NCI-H446 treated with DMSO at 0.1 percent for 48 hours (cell line): ENCODE measurements at regions not wholly inside any gene's neighbourhood (a gene's known extent, or its start where the extent isn't known, plus 50 kb on each side); places are given as distances from the start of the nearest gene placed in this dataset.
A peak's percentile ranks its signal among the peaks of the same experiment; 100 is the strongest.

Source experiments
- DNase-seq: peaks from one replicate; lab custom pipeline; 2025; lab: John Stamatoyannopoulos, UW

DNA sequence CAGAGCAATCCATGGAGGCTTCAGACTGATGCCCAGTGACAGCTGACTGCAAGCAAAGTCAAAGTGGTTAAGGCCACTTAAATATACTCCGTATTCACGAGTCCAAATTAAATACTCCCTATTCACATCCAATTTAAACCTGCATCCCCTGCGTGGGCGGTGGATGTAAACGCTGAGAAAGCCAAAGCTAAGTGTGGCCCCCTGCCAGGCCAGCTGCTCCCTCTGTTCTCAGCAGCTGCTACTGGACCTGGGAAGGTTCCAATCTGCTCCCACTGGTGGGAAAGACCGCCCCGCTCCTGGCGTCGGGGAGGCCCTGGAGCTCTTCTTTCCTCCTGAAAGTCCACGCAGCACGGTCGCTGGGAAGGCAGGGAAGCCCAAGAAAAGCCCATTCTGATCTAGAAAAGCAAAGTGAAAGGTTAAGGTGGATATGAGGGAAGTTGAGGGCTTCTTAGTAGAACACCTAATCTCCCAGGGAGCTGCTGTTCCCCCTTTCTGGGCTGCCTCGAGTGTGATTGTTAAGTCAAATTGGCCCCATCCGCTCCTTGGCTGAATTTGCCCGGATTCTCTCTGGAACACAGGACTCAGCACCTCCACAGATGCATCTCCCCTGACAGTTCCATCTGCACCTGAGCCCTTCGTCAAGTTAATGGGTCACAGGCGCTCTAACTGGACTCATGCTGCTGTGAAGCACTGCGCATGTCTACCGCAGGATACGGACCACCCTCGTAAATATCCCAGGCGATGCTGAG lies 205.5 kb downstream of the USP12 start:
- DNase-seq = peak; percentile 77

DNA sequence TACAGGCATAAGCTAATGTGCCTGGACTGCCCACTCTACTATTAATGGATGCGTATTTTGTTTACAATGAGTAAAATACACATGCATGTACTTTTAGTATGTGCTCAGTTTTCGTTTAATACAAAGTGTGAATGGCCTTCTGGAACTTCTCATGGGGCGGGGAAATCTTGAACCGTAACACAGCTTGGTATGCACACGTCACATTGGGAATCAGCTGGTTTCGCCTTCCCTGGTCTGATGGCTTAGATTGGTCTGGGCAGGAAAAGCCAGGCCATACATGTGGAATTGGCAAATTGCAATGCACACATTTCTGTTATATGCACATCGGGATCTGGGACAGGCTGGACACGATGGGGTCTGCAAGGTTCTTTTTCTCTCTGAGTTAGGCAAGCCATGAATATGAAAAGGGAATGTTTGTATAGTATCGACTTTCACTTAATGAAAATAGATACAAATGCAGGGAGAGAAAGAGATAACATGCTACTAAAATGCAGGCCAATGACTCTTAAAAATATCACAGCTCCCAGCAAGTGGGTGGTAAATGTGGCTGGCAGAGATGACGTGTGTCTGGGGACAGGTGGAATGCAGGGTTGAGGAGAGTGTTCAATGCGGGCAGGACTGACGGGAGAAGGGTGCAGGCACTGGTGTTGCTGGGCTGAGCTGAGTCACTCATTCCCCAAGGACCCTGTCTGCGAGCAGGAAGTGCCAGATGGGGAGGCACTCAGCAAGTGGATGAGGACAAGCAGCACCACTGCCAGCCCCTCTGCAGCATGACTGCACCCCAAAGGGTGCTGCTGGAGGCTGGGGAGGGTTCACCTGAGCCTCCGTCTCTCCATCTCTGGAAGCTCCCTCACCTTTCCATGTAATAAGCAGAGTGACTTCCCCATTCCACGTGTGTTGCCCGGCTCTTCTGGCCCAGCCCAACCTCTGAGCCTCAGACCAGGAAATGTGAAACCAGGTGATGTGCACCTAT lies 204.0 kb upstream of the GPR12 start:
- peak; percentile 1 for DNase-seq

DNA sequence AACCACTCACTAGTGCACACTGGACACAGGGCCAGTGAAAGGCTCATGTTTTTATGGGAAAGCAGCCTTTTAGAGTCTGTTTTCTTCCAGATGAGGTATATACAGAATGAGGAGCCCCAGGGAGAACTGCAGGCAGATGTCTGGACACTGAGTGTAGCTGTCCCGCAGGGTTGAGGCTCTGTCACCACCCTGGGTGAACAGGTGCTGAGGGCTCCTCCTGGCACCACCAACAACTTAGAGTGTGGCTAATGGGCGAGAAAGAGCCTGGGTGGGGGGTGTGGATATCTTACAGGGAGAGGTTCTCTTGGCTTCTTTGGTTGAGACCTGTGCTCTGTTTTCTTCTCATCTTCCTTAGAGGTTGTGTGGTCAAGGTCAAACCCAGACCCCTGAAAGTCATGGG lies 202.1 kb upstream of the GPR12 start:
- no peak for DNase-seq

DNA sequence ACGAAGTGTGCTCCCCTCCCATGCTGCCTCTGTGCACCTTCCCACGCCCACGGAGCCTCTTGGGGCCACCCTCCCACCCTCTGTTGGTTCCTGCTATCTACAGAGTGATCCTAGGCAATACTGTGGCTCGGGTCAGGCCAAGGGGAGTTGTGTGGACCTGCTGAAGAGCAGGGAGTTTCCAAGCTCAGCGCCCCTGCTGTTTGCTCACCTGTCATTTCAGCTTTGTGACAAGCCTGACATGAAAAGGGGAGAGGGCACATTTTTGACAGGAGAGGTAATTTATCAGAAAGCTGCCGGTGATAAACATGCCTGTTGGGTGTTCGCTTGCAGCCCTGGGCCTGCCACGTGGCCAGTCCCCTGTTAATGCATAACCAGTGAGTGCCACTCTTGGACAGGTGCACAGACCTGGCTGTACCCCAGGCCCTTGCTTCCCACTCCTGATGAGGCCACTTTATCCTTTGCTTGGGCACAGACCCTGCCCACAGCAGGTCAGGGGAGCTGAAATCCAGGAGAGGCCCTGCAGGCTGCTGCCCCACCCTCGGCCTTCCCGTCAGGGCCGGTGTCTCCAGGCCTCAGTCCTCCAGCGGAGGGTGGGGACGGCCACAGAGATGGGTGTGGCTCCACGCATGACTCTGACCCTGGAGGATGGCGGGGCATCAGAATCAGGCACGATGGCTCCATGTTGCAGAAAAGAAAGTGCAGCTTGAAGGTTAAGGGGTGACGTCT lies 201.5 kb upstream of the GPR12 start:
- no peak for DNase-seq

DNA sequence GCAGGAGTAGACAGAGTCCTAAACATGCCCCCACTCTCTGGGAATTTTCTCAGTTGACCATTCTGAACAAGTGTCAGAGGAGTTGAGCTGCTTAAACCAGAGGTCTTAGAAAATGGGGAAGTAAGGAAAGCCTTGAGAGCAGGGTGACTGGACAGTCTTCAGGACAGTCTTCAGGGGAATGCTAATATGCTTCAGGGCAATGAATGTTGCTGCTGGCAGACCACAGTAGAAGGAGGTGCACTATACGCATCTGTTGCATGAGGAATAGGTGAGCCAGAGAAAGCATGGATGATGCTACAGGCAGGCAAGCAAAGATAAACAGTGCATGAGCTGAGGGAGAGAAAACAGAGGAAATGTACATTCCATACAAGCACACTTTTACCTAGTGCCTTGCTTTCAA lies 196.6 kb upstream of the GPR12 start:
- DNase-seq = no peak

DNA sequence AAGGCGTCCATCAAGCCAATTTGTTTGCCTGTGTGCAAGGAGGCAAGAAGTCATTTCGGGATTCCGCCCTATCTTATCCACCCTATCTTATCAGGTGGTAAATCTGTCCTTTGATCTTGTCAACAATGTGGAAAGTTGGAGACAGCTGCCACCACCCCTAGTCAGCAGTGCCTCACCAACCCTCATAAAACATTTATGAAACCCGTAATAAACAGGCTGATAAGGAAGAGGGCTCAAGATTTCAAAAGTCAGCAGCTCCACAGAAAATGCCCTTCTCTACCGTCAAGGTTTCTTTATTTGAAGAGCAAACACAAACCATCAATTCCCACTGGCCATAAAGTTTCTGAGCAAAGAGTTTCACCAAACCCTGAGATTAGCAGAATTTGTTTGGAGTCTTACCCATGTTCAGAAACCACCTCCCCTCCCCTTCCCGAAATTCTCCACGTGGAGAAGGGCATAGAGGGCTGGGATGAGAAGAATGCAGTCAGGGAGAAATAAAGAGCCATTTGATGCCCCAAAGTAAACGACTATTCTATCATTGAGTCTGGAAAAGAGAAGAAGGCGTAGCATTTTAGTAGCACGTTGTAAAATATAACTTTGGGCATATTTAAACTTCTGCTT lies 196.0 kb upstream of the GPR12 start:
- no peak for DNase-seq

DNA sequence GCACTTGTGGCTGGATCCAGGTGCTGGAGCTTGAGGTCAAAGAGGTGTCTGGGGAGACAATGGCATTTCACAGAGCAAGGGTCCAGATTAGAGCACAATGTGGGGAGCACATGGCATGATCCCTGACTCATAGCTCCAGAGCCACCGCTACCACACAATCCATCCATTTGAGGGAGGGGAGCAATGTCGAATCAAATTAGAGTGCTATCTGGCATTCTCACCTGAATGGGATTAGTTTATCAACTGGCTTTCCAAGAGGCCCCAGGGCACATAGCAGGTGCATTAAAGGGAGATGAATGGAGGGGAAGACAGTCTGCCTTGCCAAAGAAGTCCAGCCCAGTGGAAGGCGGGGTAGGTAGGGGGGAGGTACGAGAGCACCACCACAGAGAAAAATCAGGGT lies 194.4 kb upstream of the GPR12 start:
- DNase-seq = no peak

DNA sequence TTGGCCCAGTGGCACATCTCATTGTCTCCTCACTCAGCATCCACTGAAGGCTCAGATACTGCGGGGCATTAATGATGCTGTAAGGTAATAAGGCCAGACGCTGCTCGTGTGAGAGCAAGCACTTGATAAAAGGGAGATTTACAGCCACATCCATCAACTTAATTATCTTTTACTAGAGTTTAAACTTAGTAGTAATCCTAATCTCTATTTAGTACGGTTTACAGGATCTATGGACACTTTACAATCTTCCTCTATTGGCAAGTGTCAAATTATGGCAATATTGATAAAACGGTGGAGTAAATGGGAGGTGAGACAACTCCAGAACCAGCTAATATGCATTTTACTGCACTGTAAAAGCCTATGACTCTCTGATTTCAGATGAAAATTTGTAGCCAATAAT lies 192.7 kb upstream of the GPR12 start:
- no peak for DNase-seq

DNA sequence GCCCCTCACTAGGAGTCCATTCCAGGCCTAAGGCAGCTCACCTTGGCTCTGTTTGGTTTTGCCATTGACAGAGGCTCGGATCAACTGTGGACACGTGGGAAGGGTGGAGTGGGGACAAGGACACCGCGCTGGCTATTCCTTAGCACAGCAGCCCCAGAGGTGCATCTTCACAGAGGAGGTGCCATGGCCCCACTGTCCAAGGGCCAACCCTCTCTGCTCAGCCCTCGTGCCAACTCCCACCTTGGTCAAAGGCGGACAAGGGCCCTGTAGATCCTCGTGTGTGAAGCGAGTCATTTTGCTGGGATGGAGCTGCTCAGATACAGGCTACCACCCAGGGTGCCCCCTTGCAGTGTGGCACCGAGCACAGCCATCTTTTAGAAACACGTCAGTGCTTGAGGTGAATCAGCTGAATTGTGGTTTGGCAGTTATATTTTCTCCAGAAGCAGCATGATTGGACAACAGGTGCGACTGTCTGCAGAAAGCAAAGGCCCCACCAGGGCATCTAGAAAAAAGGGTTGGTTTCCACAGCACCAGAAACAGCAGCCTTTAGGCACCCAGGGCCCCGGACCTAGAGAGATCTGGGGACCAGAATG lies 192.1 kb upstream of the GPR12 start:
- DNase-seq = no peak

DNA sequence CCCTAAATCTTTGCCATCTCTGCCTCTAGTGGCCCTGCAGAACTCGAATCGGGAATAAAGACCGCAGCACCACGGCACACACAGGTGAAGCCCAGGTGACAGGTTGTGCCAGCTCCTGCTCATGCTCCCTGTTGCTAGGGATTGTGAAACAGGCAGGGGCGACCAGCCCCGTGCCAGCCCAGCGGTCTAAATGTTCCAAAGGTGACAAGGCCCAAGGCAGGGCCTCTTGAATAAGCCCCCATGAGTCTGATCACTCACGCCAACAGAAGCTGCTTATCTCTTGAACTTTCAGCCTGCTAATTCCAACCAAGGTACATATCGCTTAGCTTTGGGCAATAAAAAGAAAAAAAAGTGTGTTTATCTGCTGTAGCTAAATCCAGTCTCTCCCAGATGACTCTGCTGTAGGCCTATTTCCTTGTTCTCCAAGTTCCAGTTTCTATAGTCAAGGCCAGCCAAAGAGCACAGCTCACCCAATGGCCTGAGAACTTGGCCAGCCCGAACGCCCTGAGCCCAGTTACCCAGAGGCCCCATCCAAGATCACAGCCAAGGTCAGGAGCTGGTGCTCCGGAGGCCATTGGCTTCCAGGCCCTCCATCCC lies 191.1 kb upstream of the GPR12 start:
- DNase-seq = no peak

DNA sequence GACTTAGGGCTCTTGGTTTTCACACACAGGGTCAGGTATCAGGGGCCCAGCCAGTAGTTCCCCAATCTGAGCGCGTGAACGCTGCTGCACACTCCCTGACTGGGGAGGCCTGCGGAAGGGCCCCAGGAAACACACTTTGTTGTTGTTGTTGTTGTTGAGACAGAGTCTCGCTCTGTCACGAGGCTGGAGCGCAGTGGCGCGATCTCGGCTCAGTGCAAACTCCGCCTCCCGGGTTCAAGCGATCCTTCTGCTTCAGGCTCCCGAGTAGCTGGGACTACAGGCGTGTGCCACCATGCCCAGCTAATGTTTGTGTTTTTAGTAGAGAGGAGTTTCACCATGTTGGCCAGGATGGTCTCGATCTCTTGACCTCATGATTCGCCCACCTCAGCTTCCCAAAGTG lies 190.4 kb upstream of the GPR12 start:
- DNase-seq = no peak

DNA sequence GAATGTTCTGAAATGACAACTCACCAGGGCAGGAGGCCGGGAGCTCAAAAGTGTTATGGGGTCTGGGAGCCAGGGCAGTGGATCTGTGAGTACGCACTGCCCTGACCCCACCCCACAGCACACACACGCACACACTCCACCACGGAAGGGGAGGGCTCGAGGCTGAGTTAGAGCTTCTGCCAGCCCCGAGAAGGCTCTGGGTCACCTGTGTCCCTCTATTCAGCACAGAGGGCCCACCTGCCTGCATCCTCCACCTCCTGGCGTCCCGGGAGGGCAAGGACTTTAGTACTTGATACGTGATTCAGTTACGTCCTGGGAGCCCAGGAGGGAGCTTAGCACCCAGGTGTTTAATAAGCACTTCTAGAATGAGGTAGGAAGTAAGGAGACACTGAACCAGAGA lies 190.0 kb upstream of the GPR12 start:
- no peak for DNase-seq

DNA sequence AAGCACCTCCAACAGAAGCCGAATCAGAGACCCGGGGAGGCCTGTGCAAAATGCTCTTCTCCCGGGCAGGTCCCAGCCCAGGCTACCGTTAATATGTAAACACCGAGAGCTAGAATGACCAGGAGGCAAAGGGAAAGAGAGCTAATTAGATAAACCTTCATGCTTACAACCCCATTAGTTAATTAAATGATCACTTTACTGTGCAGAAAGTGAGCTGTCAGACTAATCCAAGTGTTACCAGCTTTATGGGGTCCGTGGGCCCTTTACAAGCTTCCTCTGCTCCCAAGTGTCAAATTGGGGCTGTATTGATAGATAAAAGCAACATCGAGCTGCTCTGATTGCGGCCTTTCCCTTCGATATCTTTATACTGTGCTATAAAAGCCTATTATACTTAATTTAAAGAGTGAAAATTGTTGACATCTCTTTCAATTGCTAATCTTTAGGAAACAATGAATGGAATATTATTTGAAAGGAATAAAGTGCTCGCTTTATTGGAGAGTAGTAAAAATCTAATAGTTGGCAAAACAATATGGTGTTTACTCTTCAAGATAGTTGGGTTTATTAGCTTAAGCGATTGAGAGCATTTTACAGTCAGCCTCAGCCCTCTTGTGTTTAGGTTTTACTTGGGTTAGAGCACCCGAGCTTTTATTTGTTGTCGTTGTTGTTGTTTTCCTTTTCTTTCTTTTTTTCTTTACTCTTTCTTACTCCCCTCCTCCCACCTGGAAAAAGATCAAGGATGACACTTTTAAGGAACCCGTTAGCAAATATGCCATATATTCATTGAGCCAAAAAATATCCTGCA lies 189.3 kb upstream of the GPR12 start:
- no peak for DNase-seq

DNA sequence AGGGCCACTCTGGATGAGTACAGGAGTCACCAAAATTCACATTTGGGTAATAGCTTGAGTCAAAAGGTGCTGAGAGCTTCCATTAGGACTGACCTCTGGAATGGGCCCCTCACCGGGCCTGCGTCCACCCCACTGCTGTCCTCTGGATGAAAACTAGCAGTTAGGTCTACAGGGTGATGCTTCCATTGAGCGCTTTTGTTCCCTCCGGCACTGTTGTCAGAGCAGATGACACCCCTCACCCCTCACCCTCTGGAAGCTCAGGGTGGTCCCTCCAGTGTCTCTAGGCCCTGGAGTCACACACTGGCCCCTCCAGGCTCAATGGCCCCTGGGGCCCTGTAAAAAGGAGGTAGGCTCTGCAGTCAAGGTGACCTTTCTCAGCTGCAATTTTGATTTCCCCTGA lies 187.8 kb upstream of the GPR12 start:
- DNase-seq = no peak

DNA sequence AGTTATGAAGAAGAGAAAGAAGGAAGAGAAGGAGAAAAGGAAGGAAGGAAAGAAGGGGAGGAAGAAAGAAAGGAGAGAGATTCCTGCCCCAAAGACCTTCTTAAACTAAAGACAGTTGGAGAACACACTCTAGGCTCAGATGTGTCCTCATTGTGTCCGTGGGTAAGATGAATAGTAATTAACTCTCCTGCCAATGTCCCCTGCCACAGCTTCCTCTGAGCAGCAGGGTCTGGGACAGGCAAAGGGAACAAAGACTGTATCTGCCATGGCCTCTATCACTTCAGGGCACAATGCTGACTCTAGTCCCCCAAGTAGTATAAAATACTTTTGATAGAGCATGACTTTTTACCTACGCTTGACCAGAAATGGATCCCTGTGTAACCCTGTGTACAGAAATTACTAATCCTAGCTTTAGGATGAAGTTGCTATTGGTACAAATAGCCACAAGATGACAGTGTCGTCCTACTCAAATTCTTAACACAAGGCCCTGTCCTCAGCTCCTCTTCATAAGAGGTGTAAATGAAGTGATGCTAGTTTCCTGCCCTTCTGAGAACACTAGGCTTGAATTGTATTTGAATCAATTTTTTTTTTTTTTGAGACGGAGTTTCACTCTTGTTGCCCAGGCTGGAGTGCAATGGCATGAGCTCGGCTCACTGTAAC lies 186.2 kb upstream of the GPR12 start:
- peak; percentile 44 for DNase-seq

DNA sequence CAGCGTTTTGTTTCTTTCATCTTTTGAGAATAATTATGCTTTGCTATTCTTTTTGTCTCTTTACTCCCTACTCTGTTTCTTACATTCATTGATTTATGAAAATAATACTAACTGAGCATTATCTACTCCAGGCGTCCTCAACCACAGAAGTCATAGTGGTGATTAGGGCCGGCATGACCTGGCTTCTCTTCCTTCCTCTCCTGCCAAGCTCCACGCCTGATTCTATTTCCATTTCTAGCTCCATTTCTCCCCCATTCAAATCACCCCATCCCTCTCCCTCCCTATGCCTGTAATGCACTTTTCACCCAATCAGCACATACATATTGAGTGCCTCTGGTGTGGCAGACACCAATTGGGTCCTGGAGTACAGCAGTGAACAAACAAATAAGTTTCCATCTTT lies 183.2 kb upstream of the GPR12 start:
- no peak for DNase-seq

DNA sequence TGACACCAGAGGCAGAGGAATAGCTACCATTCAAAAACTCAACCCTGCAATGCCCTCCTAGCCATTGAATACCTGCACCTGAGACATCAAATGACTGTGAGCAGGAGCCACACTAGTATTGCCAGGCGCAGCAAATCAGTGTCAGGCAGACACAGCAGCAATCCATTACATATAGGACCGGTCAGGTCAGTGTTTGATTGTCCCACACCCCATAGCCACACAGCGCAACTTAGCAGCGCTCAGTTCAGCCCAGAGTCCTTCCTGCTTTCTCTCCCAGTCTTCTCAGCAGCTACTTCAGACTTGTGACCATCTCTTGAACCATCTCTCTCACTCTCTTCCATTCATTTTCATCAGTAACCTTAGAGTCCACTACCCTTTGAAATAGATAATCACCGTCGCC lies 181.6 kb upstream of the GPR12 start:
- DNase-seq = no peak

DNA sequence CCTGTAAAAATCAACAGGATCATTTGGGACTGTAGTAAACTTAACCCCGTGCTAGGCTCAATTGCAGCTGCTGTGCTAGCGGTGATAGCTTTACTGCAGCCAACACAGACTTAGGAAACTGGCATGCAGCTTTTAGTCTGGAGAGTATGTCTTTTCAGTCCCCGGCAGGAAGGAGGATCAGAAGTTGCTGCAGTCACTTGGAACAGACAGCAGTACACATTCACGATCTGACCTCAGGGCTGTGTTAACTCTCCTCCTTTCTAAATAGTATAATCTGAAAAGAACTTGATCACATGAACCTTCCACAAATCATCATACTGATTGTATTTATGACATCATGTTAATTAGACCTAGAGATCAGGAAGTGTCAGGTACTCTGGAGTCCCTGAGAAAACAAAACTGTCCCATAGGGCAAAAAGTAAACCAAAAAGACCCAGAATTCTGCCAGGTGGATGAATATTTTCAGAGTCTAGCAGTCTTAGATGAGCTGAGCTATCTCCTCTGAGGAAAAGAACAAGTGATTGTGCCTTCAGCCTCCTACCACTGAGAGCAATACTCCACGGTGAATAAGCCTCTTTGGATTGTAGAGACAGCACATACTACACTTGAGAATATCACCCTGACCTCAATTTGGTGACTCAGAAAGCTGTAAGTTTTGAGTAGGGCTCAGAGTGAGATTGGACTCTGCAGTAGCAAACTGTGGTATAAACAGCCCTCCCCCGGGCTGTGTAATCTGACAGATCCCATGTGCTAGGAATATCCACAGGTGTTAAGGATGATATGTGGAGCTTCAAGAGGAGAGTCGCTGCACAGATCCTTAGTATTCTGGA lies 181.0 kb upstream of the GPR12 start:
- DNase-seq = no peak

DNA sequence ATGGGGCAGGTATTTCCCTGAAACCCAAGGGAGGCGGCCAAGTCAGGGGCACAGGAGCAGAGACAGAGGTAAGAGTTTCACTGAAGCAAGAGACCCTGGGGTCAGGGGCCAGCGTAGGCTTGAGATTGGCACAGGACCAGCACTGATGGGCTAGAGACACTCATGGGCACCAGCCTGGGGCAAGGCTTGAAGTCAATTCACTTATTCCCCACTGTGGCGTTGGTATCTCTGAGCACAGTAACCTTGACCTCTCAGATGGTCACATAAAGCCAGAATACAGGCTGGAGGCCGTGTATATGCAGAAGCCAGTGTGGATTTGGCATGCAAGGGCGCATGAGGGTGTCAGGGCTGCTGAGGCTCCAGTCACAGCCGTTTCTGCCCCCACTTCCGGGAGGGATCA lies 173.5 kb upstream of the GPR12 start:
- DNase-seq = no peak
